Neural cell (in vitro differentiated cells): ENCODE measurements at regions not wholly inside any gene's neighbourhood (a gene's known extent, or its start where the extent isn't known, plus 50 kb on each side); places are given as distances from the start of the nearest gene placed in this dataset.
"Not testable (repeated sequence)": the region's sequence is repeated elsewhere in the genome, so short reads cannot be mapped to it uniquely, and the experiment has no call there.

Experiments used
- H2AFZ ChIP-seq: fragments of 200-600, 300-800 bp; sonication (generic), shearing (Covaris generic); 2 replicates; pipeline ENCODE4 v1.6.0; 2014; ENCODE audit warnings: low read depth, mild to moderate bottlenecking, antibody characterized with exemption, low read length, moderate library complexity
- H3F3A ChIP-seq: fragments of 200-600 bp; shearing (Covaris generic); 2 replicates; pipeline ENCODE4 v1.6.1; 2016; ENCODE audit warnings: mild to moderate bottlenecking, moderate library complexity, mixed read lengths, antibody characterized with exemption, low read length; ENCODE audit not compliant: insufficient read depth, poor library complexity, severe bottlenecking
- H3K27ac ChIP-seq: fragments of 200-600, 300-800 bp; sonication (generic), shearing (Covaris generic); 2 replicates; pipeline ENCODE4 v1.5.1; 2014; ENCODE audit warnings: mild to moderate bottlenecking, low read length, moderate library complexity
- H3K27me3 ChIP-seq: fragments of 300-800, 200-600 bp; sonication (generic), shearing (Covaris generic); 2 replicates; pipeline ENCODE4 v1.6.0; 2014; ENCODE audit warnings: mild to moderate bottlenecking, low read depth, low read length, moderate library complexity; ENCODE audit not compliant: insufficient read depth
- H3K36me3 ChIP-seq: fragments of 300-800, 200-600 bp; sonication (generic), shearing (Covaris generic); 2 replicates; pipeline ENCODE4 v1.5.1; 2014; ENCODE audit warnings: mild to moderate bottlenecking, antibody characterized with exemption, low read length, moderate library complexity; ENCODE audit not compliant: insufficient read depth
- H3K4me2 ChIP-seq: fragments of 300-800, 200-600 bp; sonication (generic), shearing (Covaris generic); 2 replicates; pipeline ENCODE4 v1.6.0; 2014; ENCODE audit warnings: mild to moderate bottlenecking, low read length
- H3K4me3 ChIP-seq: fragments of 300-800, 200-600 bp; sonication (generic), shearing (Covaris generic); 2 replicates; pipeline ENCODE4 v1.5.1; 2014; ENCODE audit warnings: mild to moderate bottlenecking, low read length, moderate library complexity
- H3K79me2 ChIP-seq: fragments of 200-600 bp; shearing (Covaris generic); replicated peaks from 2 replicates; pipeline ENCODE4 v1.6.0; 2014; ENCODE audit warnings: mild to moderate bottlenecking, low read length, moderate library complexity; ENCODE audit not compliant: insufficient read depth
- H3K9ac ChIP-seq: fragments of 300-800, 200-600 bp; sonication (generic), shearing (Covaris generic); 2 replicates; pipeline ENCODE4 v1.6.1; 2016; ENCODE audit warnings: mild to moderate bottlenecking, low read length, mixed read lengths
- H3K9me2 ChIP-seq: fragments of 200-600 bp; shearing (Covaris generic); 2 replicates; pipeline ENCODE4 v1.6.1; 2016; ENCODE audit warnings: mild to moderate bottlenecking, low read length, mixed read lengths; ENCODE audit not compliant: insufficient read depth
- H3K9me3 ChIP-seq: fragments of 200-600, 300-800 bp; sonication (generic), shearing (Covaris generic); 2 replicates; pipeline ENCODE4 v1.6.1; 2016; ENCODE audit warnings: mild to moderate bottlenecking, mixed run types, low read length, moderate library complexity, mixed read lengths
- H4K20me1 ChIP-seq: fragments of 200-600 bp; shearing (Covaris generic); 2 replicates; pipeline ENCODE4 v1.6.1; 2016; ENCODE audit warnings: mild to moderate bottlenecking, mixed run types; ENCODE audit not compliant: insufficient read depth
- CTCF ChIP-seq: fragments of 450-650 bp; IDR thresholded peaks from 2 replicates; pipeline ENCODE4 v1.5.1; 2014; ENCODE audit warnings: antibody characterized with exemption, mild to moderate bottlenecking, moderate library complexity; ENCODE audit not compliant: poor library complexity, severe bottlenecking
- EP300 ChIP-seq: fragments of 450-650 bp; conservative IDR thresholded peaks from 2 replicates; pipeline ENCODE4 v1.6.1; 2014; ENCODE audit warnings: antibody characterized with exemption, mild to moderate bottlenecking, moderate library complexity; ENCODE audit not compliant: poor library complexity, severe bottlenecking
- EZH2 ChIP-seq: fragments of 200-600, 300-800 bp; shearing (Covaris generic), sonication (generic); IDR thresholded peaks from 2 replicates; pipeline ENCODE4 v1.6.1; 2014; ENCODE audit warnings: antibody characterized with exemption, low read length, borderline replicate concordance, mild to moderate bottlenecking; ENCODE audit not compliant: insufficient read depth, poor library complexity, severe bottlenecking
- MXI1 ChIP-seq: fragments of 450-650 bp; conservative IDR thresholded peaks from 2 replicates; pipeline ENCODE4 v1.6.1; 2014; ENCODE audit warnings: antibody characterized with exemption, mild to moderate bottlenecking; ENCODE audit not compliant: poor library complexity, severe bottlenecking
- POLR2AphosphoS5 ChIP-seq: IDR thresholded peaks from 2 replicates; pipeline ENCODE4 v1.6.1; 2012
- RAD21 ChIP-seq: fragments of 450-650 bp; conservative IDR thresholded peaks from 2 replicates; pipeline ENCODE4 v1.6.1; 2014; ENCODE audit warnings: antibody characterized with exemption, mild to moderate bottlenecking, moderate library complexity
- REST ChIP-seq: IDR thresholded peaks from 2 replicates; pipeline ENCODE4 v1.6.1; 2012; ENCODE audit warnings: borderline replicate concordance
- TAF1 ChIP-seq: IDR thresholded peaks from 2 replicates; pipeline ENCODE4 v1.6.1; 2012; ENCODE audit warnings: low read depth

- no peaks in the 10 kb centered on the region for H3F3A ChIP-seq
- no peak overlapping the region for H3K9ac ChIP-seq
- H3K79me2 ChIP-seq, result no peaks in the 10 kb centered on the region
- no peak overlapping the region for H2AFZ ChIP-seq
- H3K4me3 ChIP-seq, result no peak overlapping the region
- H3K9me2 ChIP-seq, result no peaks in the 10 kb centered on the region
- H3K27me3 ChIP-seq, result no peaks in the 10 kb centered on the region
- H3K27ac ChIP-seq, result no peak overlapping the region
- no peaks in the 10 kb centered on the region for H4K20me1 ChIP-seq
- TF ChIP-seq EP300 (no peak), TAF1 (no peak), POLR2AphosphoS5 (no peak), RAD21 (no peak), CTCF (no peak), EZH2 (no peak), REST (no peak), MXI1 (no peak)
- H3K9me3 ChIP-seq, result no peaks in the 10 kb centered on the region
- no peaks in the 10 kb centered on the region for H3K36me3 ChIP-seq
- no peak overlapping the region for H3K4me2 ChIP-seq
Measured at GRCh38 chr10:5576780-5577624, 52.2 kb downstream of the CALML3 start.

- H4K20me1 ChIP-seq, H3K79me2 ChIP-seq, H3K36me3 ChIP-seq, H3K9me2 ChIP-seq, H3K27me3 ChIP-seq, H3K9me3 ChIP-seq, H3K4me3 ChIP-seq, H3F3A ChIP-seq, H3K4me2 ChIP-seq, H2AFZ ChIP-seq, H3K27ac ChIP-seq, H3K9ac ChIP-seq: not testable (repeated sequence)
Measured at GRCh38 chr10:5580038-5580428, 55.3 kb downstream of the CALML3 start.
